H9 (cell line): ENCODE measurements at regions not wholly inside any gene's neighbourhood (a gene's known extent, or its start where the extent isn't known, plus 50 kb on each side); places are given as distances from the start of the nearest gene placed in this dataset.

Experiments
- DNase-seq: peaks from one replicate; pipeline ENCODE4 v3.0.0-alpha.2; 2017
- H2AFZ ChIP-seq: one replicate; pipeline ENCODE4 v1.6.1; 2013; ENCODE audit warnings: mild to moderate bottlenecking, low read length, control low read depth, moderate library complexity
- H2AK5ac ChIP-seq: 2 replicates; pipeline ENCODE4 v1.6.1; 2013; ENCODE audit warnings: low read length, control low read depth, mixed read lengths; ENCODE audit not compliant: insufficient read length
- H2BK120ac ChIP-seq: one replicate; pipeline ENCODE4 v1.6.1; 2013; ENCODE audit warnings: low read depth, mild to moderate bottlenecking, low read length, control low read depth, inconsistent platforms; ENCODE audit not compliant: poor library complexity, severe bottlenecking
- H2BK12ac ChIP-seq: 2 replicates; pipeline ENCODE4 v1.6.1; 2013; ENCODE audit warnings: low read length, control low read depth, mixed read lengths, low read depth; ENCODE audit not compliant: insufficient read length
- H2BK15ac ChIP-seq: 2 replicates; pipeline ENCODE4 v1.6.1; 2013; ENCODE audit warnings: low read depth, low read length, control low read depth
- H2BK20ac ChIP-seq: one replicate; pipeline ENCODE4 v1.6.1; 2013; ENCODE audit warnings: low read depth, mild to moderate bottlenecking, low read length, control low read depth, inconsistent platforms; ENCODE audit not compliant: poor library complexity, severe bottlenecking
- H2BK5ac ChIP-seq: 2 replicates; pipeline ENCODE4 v1.6.1; 2013; ENCODE audit warnings: low read length, control low read depth, mixed read lengths; ENCODE audit not compliant: insufficient read length
- H3K14ac ChIP-seq: 2 replicates; pipeline ENCODE4 v1.6.1; 2013; ENCODE audit warnings: low read length, control low read depth; ENCODE audit not compliant: insufficient read depth
- H3K18ac ChIP-seq: 2 replicates; pipeline ENCODE4 v1.6.1; 2013; ENCODE audit warnings: low read depth, mild to moderate bottlenecking, mixed read lengths, low read length, control low read depth; ENCODE audit not compliant: insufficient read length
- H3K23ac ChIP-seq: 2 replicates; pipeline ENCODE4 v1.6.1; 2013; ENCODE audit warnings: low read length, control low read depth, mixed read lengths, low read depth; ENCODE audit not compliant: insufficient read length
- H3K23me2 ChIP-seq: 2 replicates; pipeline ENCODE4 v1.6.1; 2013; ENCODE audit warnings: low read depth, mild to moderate bottlenecking, mixed read lengths, low read length, control low read depth; ENCODE audit not compliant: insufficient read length, poor library complexity, severe bottlenecking
- H3K27ac ChIP-seq: 2 replicates; pipeline ENCODE4 v1.5.1; 2013; ENCODE audit warnings: low read length, control low read depth, mixed read lengths, low read depth; ENCODE audit not compliant: insufficient read length
- H3K27me3 ChIP-seq: 2 replicates; pipeline ENCODE4 v1.6.1; 2013; ENCODE audit warnings: low read length, control low read depth, inconsistent platforms; ENCODE audit not compliant: insufficient read depth
- H3K4ac ChIP-seq: 2 replicates; pipeline ENCODE4 v1.6.1; 2013; ENCODE audit warnings: low read depth, mild to moderate bottlenecking, control low read depth, inconsistent platforms, low read length, moderate library complexity
- H3K4me1 ChIP-seq: 2 replicates; pipeline ENCODE4 v1.6.1; 2013; ENCODE audit warnings: low read length, control low read depth, inconsistent platforms; ENCODE audit not compliant: insufficient read depth
- H3K4me2 ChIP-seq: 2 replicates; pipeline ENCODE4 v1.6.1; 2013; ENCODE audit warnings: low read length, control low read depth, mixed read lengths; ENCODE audit not compliant: insufficient read length, insufficient read depth
- H3K56ac ChIP-seq: 2 replicates; pipeline ENCODE4 v1.6.1; 2013; ENCODE audit warnings: low read depth, mild to moderate bottlenecking, mixed read lengths, low read length, control low read depth; ENCODE audit not compliant: insufficient read length
- H3K79me1 ChIP-seq: 2 replicates; pipeline ENCODE4 v1.6.1; 2013; ENCODE audit warnings: low read depth, mild to moderate bottlenecking, moderate library complexity, low read length, control low read depth, inconsistent platforms; ENCODE audit not compliant: insufficient read depth, poor library complexity, severe bottlenecking
- H3K79me2 ChIP-seq: 2 replicates; pipeline ENCODE4 v1.6.1; 2013; ENCODE audit warnings: low read length, control low read depth, inconsistent platforms; ENCODE audit not compliant: insufficient read depth
- H3K9ac ChIP-seq: 2 replicates; pipeline ENCODE4 v1.6.1; 2013; ENCODE audit warnings: low read length, control low read depth, mixed read lengths; ENCODE audit not compliant: insufficient read length; ENCODE audit errors: extremely low read depth
- H3K9me3 ChIP-seq: one replicate; pipeline ENCODE4 v1.6.1; 2013; ENCODE audit warnings: low read depth, low read length, inconsistent platforms; ENCODE audit not compliant: control insufficient read depth
- H3T11ph ChIP-seq: one replicate; pipeline ENCODE4 v1.6.1; 2013; ENCODE audit warnings: mild to moderate bottlenecking, low read length, control low read depth, inconsistent platforms
- H4K20me1 ChIP-seq: one replicate; pipeline ENCODE4 v1.6.1; 2013; ENCODE audit not compliant: control insufficient read depth, insufficient read length, insufficient read depth
- H4K5ac ChIP-seq: 2 replicates; pipeline ENCODE4 v1.6.1; 2013; ENCODE audit warnings: low read depth, mild to moderate bottlenecking, mixed read lengths, low read length, control low read depth; ENCODE audit not compliant: insufficient read length
- H4K8ac ChIP-seq: replicated peaks from 2 replicates; pipeline ENCODE4 v1.6.1; 2013; ENCODE audit warnings: low read length, control low read depth, mixed read lengths, low read depth; ENCODE audit not compliant: insufficient read length
- H4K91ac ChIP-seq: 2 replicates; pipeline ENCODE4 v1.6.1; 2013; ENCODE audit warnings: low read depth, mild to moderate bottlenecking, moderate library complexity, mixed read lengths, low read length, control low read depth; ENCODE audit not compliant: insufficient read length
- H3K27ac Mint-ChIP-seq, 3 experiments: 2 replicates in 2 of 3; 3 replicates in 1 of 3; pipeline ENCODE4 v1.8.0; 2020 to 2021; ENCODE audit warnings: mixed read lengths in 3 of 3, mild to moderate bottlenecking in 1 of 3, moderate library complexity in 1 of 3
- H3K27me3 Mint-ChIP-seq: 2 replicates; pipeline ENCODE4 v1.8.0; 2021; ENCODE audit warnings: low read depth, mild to moderate bottlenecking, moderate library complexity, mixed read lengths
- H3K36me3 Mint-ChIP-seq, 3 experiments: 2 replicates in 2 of 3; 3 replicates in 1 of 3; pipeline ENCODE4 v1.8.0; 2020 to 2021; ENCODE audit warnings: low read depth in 3 of 3, mixed read lengths in 3 of 3; ENCODE audit not compliant: insufficient read depth in 1 of 3
- H3K4me1 Mint-ChIP-seq, 2 experiments: 2 replicates each; pipeline ENCODE4 v1.8.0; 2020; ENCODE audit warnings: mixed read lengths in 2 of 2
- H3K4me3 Mint-ChIP-seq, 2 experiments: 2 replicates in 1 of 2; 3 replicates in 1 of 2; pipeline ENCODE4 v1.8.0; 2020 to 2021; ENCODE audit warnings: mild to moderate bottlenecking in 2 of 2, mixed read lengths in 2 of 2, moderate library complexity in 1 of 2
- H3K9me3 Mint-ChIP-seq, 2 experiments: 2 replicates in 1 of 2; 3 replicates in 1 of 2; pipeline ENCODE4 v1.8.0; 2020; ENCODE audit warnings: mild to moderate bottlenecking in 2 of 2, mixed read lengths in 2 of 2, moderate library complexity in 1 of 2
- whole genome bisulfite sequencing: extraction: QIAGEN DNeasy Blood & Tissue Kit; methylation state at CpG from one replicate; pipeline ENCODE4 v1.1.7; 2013; ENCODE audit warnings: missing lambda C conversion rate, low lambda C conversion rate, mixed read lengths; ENCODE audit not compliant: insufficient read length; ENCODE audit errors: extremely low coverage; 5-methylcytosine and 5-hydroxymethylcytosine counted together
- TF ChIP-seq, protein P1 (sequence below): fragments of 200-600 bp; sonication (generic); conservative IDR thresholded peaks from 3 replicates; pipeline ENCODE4 v1.8.0; 2021; ENCODE audit warnings: antibody characterized with exemption, mild to moderate bottlenecking

DNA sequence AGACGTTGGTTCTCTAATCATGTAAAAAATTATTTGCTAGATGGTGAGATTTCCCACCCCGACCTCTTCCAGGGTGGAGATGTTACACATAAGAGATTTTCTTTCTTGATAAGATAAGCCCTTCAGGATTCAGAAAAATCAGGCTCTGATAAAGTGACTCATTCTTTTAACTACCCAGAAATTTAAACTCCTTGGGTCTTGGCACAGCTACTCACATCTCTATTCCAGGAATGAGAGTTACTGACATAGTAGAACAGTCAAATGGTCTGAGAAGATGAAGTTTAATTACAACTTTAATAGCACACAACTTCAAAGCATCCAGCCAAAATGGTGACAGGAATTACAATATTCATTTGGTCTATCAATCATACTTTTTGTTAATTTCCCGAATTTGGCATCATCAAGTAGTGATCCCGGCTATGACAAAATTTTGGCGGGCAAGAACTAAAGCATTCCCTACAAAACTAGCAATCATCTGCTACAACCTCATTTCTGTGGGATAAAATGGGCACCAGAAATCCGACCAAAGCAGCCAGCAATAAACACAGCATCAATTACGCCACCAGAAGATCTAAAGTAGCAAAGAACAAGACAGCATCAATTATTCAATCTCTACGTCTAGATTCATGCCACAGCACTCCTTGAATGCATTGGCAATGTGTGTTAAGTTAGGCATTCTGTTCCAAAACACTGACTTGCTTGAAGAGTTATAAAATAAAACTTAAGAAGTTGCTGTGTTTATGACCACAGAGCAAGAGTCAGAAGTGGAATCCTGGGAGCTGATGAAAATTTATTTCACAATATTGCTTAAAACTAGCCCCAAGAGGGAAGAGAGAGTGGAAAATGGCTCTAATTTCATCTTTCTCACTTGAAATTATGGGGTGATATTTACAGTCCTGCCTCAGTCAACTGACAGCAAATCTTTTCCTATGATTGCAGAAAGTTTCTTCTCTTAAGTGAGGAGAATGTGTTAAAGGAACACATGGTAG is 565.7 kb upstream of the ANKRD30A start:
- no peak overlapping the region for H3K27ac Mint-ChIP-seq

More for the DNA sequence above, 565.7 kb upstream of the ANKRD30A start:
- no peaks in the 10 kb centered on the region for H3K79me1 ChIP-seq
- TF ChIP-seq, protein P1, sequence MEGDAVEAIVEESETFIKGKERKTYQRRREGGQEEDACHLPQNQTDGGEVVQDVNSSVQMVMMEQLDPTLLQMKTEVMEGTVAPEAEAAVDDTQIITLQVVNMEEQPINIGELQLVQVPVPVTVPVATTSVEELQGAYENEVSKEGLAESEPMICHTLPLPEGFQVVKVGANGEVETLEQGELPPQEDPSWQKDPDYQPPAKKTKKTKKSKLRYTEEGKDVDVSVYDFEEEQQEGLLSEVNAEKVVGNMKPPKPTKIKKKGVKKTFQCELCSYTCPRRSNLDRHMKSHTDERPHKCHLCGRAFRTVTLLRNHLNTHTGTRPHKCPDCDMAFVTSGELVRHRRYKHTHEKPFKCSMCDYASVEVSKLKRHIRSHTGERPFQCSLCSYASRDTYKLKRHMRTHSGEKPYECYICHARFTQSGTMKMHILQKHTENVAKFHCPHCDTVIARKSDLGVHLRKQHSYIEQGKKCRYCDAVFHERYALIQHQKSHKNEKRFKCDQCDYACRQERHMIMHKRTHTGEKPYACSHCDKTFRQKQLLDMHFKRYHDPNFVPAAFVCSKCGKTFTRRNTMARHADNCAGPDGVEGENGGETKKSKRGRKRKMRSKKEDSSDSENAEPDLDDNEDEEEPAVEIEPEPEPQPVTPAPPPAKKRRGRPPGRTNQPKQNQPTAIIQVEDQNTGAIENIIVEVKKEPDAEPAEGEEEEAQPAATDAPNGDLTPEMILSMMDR, result no peak
- no peak overlapping the region for H3T11ph ChIP-seq
- no peak overlapping the region for H3K4me3 Mint-ChIP-seq
- no peak overlapping the region for H4K91ac ChIP-seq
- no peaks in the 10 kb centered on the region for H4K20me1 ChIP-seq
- no peak overlapping the region for H2AK5ac ChIP-seq
- H3K4me1 Mint-ChIP-seq, result no peaks in the 10 kb centered on the region
- H3K27me3 ChIP-seq, result no peaks in the 10 kb centered on the region
- H3K56ac ChIP-seq, result no peak overlapping the region
- no peaks in the 10 kb centered on the region for H3K9me3 ChIP-seq
- H3K14ac ChIP-seq, result no peak overlapping the region
- no peak overlapping the region for H2BK5ac ChIP-seq
- H3K4me1 ChIP-seq, result no peaks in the 10 kb centered on the region
- no peak overlapping the region for H2BK20ac ChIP-seq
- H4K5ac ChIP-seq, result no peak overlapping the region
- H3K9ac ChIP-seq, result no peak overlapping the region
- no peak overlapping the region for H4K8ac ChIP-seq
- no peaks in the 10 kb centered on the region for H3K36me3 Mint-ChIP-seq
- no peak overlapping the region for H2BK15ac ChIP-seq
- no peaks in the 10 kb centered on the region for H3K23me2 ChIP-seq
- no peak overlapping the region for H3K18ac ChIP-seq
- no peak overlapping the region for H3K23ac ChIP-seq
- H3K79me2 ChIP-seq, result no peaks in the 10 kb centered on the region
- H3K4ac ChIP-seq, result no peak overlapping the region
- no peak overlapping the region for H2BK120ac ChIP-seq
- no peak overlapping the region for H2AFZ ChIP-seq
- no CpG with 5 or more reads among the region's 8 CpGs for WGBS
- DNase-seq, result no peak
- no peak overlapping the region for H3K27ac ChIP-seq
- H2BK12ac ChIP-seq, result no peak overlapping the region
- H3K4me2 ChIP-seq, result no peak overlapping the region
- no peaks in the 10 kb centered on the region for H3K27me3 Mint-ChIP-seq
- H3K9me3 Mint-ChIP-seq, result no peaks in the 10 kb centered on the region
